Body of pancreas (tissue), 4 donors: ENCODE measurements at regions not wholly inside any gene's neighbourhood (a gene's known extent, or its start where the extent isn't known, plus 50 kb on each side); places are given as distances from the start of the nearest gene placed in this dataset.
A peak's percentile ranks its signal among the peaks of the same experiment; 100 is the strongest.

Experiments used
- ATAC-seq: fragments of 150-250 bp; one replicate; pipeline ENCODE4 v1.9.1; 2016
- DNase-seq, 4 donors: peaks; one replicate each; pipeline ENCODE4 v3.0.0-alpha.2; 2019
- H3K27ac ChIP-seq, 4 donors: fragments of 200-600 bp; sonication (generic); 1 replicate in 3 of 4; 2 replicates in 1 of 4; pipeline versions ENCODE4 v1.5.1 to v1.6.1; 2016 to 2019; ENCODE audit warnings: mild to moderate bottlenecking in 1 of 4, mixed read lengths in 1 of 4, moderate library complexity in 1 of 4
- H3K27me3 ChIP-seq, 2 donors: fragments of 200-600 bp; sonication (generic); one replicate each; pipeline ENCODE4 v1.6.0; 2016; ENCODE audit warnings: mild to moderate bottlenecking in 1 of 2
- H3K36me3 ChIP-seq, 2 donors: fragments of 200-600 bp; sonication (generic); replicated peaks in 1 of 2; 2 replicates each; pipeline ENCODE4 v1.5.1; 2016; ENCODE audit warnings: low read depth in 2 of 2; ENCODE audit not compliant: insufficient read depth in 1 of 2
- H3K4me1 ChIP-seq: fragments of 200-600 bp; sonication (generic); one replicate; pipeline ENCODE4 v1.6.0; 2016
- H3K4me3 ChIP-seq, 2 donors: fragments of 200-600 bp; sonication (generic); 1 replicate in 1 of 2; 2 replicates in 1 of 2; pipeline ENCODE4 v1.5.1; 2016 to 2019
- H3K9me3 ChIP-seq, 3 donors: fragments of 200-600 bp; sonication (generic); 1 replicate in 2 of 3; 2 replicates in 1 of 3; pipeline ENCODE4 v1.5.1; 2016
- POLR2A ChIP-seq, 3 donors: fragments of 450-650 bp; IDR thresholded peaks; one replicate each; pipeline ENCODE4 v1.6.1; 2016; ENCODE audit warnings: antibody characterized with exemption in 3 of 3, mild to moderate bottlenecking in 2 of 3
- WGBS, 2 donors: methylation state at CpG; one replicate each; pipeline ENCODE4 v1.1.5; 2017; 5-methylcytosine and 5-hydroxymethylcytosine counted together
- intact Hi-C: fragments of 100-400 bp; cut with DNase I; formaldehyde crosslinking; loops from one replicate; pipeline ENCODE4 v1.15.1; 2023
- TF ChIP-seq, protein P1 (sequence below), 7 experiments: fragments of 450-650 bp in 4 of 7; fragments of 200-600 bp in 3 of 7; sonication (generic) in 3 of 7; IDR thresholded peaks; one replicate each; pipeline ENCODE4 v1.5.1; 2016 to 2019; ENCODE audit warnings: antibody characterized with exemption in 7 of 7

GRCh38 chr1:20432341-20432740 lies 53.7 kb downstream of the CAMK2N1 start:
- Histone ChIP-seq H3K36me3 (no peaks in the 10 kb centered on the region), H3K4me3 (no peak overlapping the region), H3K9me3 (no peaks in the 10 kb centered on the region), H3K27ac (no peak overlapping the region), H3K4me1 (no peaks in the 10 kb centered on the region), H3K27me3 (no peaks in the 10 kb centered on the region)
- intact Hi-C loops, result no loop called here
- 75% methylated on average over 4 of the region's 4 CpGs for WGBS, 2 donors
- ATAC-seq, result no peak
- TF ChIP-seq POLR2A (IDR thresholded peaks at IDR 0.05), result no peak
- TF ChIP-seq, protein P1, sequence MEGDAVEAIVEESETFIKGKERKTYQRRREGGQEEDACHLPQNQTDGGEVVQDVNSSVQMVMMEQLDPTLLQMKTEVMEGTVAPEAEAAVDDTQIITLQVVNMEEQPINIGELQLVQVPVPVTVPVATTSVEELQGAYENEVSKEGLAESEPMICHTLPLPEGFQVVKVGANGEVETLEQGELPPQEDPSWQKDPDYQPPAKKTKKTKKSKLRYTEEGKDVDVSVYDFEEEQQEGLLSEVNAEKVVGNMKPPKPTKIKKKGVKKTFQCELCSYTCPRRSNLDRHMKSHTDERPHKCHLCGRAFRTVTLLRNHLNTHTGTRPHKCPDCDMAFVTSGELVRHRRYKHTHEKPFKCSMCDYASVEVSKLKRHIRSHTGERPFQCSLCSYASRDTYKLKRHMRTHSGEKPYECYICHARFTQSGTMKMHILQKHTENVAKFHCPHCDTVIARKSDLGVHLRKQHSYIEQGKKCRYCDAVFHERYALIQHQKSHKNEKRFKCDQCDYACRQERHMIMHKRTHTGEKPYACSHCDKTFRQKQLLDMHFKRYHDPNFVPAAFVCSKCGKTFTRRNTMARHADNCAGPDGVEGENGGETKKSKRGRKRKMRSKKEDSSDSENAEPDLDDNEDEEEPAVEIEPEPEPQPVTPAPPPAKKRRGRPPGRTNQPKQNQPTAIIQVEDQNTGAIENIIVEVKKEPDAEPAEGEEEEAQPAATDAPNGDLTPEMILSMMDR (IDR thresholded peaks at IDR 0.05), result no peak
- DNase-seq, result no peak

DNA sequence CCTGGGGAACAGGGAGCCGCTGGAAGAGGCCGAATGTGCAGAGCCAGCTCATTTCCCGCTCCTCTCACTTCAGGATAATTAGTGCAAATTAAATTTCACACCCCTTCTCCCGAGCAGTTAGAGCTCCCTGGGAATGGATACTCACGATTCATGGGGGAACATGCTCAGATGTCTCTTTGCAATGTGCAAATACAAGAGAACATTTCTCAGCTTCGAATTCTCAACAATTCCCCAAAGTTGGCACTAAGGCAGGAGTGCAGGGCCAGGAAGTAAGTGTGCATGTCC lies 54.9 kb downstream of the CAMK2N1 start:
- Histone ChIP-seq H3K27ac (no peak overlapping the region), H3K4me3 (no peak overlapping the region), H3K9me3 (no peaks in the 10 kb centered on the region), H3K4me1 (no peaks in the 10 kb centered on the region), H3K36me3 (no peaks in the 10 kb centered on the region), H3K27me3 (no peaks in the 10 kb centered on the region)
- intact Hi-C loops, result no loop called here
- no peak for TF ChIP-seq POLR2A (IDR thresholded peaks at IDR 0.05)
- TF ChIP-seq, protein P1 (IDR thresholded peaks at IDR 0.05), result no peak
- WGBS, 2 donors, result 18 to 38% methylated on average over 6 of the region's 6 CpGs
- ATAC-seq, result no peak
- no peak for DNase-seq

DNA sequence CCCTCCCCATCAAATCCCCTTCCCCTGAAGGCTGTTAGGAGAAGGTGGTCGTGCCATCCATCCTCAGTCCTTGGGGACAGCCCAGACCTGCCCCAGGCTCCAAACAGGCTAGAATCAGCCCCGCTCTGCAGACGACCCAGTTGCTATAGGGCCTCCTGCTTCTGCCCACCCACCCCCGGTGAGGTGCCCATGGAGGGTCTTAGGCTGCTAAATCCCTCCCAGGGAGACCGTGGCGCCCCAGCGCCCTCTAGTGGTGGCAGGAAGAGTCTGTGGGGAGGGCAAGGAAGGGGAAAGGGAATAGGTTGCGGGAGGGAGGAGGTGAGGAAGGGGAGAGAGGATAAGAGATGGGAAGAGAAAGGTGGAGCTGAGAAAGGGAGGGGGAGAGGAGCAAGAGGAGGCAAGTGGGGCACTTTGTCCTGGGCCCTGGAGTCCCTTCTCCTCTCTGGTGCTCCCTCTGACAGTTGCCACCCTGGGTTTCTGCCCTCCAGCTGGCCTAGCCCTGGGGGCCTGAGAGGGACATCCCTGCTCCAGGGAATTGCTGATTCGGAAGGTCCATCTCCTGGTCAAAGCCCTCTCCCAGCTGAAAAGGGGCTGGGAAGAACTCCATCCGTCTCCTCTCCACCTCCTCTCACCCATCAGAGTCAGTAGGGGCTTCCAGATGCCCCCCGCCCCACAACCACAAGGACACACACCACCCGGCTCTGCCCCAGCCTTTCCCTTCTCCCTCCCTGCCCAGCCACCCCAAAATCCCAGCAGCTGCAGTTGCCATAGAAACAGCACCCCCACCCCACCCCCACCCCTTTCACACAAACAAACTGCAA lies 55.4 kb downstream of the CAMK2N1 start:
- no peak for TF ChIP-seq POLR2A (IDR thresholded peaks at IDR 0.05)
- TF ChIP-seq, protein P1 (IDR thresholded peaks at IDR 0.05), result peak in 6 of 7 experiments; percentile 9 to 46 (median 34)
- intact Hi-C loops, result no loop called here
- Histone ChIP-seq H3K27me3 (no peaks in the 10 kb centered on the region), H3K4me1 (no peaks in the 10 kb centered on the region), H3K27ac (no peak overlapping the region), H3K9me3 (no peaks in the 10 kb centered on the region), H3K4me3 (no peak overlapping the region), H3K36me3 (no peaks in the 10 kb centered on the region)
- ATAC-seq (no peak), DNase-seq (peak in 1 of 4 donors; percentile 15)
- WGBS, 2 donors, result 23 to 25% methylated on average over 11 to 12 of the region's 12 CpGs

GRCh38 chr1:20429296-20429695 lies 56.7 kb downstream of the CAMK2N1 start:
- Histone ChIP-seq H3K27ac (no peak overlapping the region), H3K9me3 (no peaks in the 10 kb centered on the region), H3K4me3 (no peak overlapping the region), H3K4me1 (no peaks in the 10 kb centered on the region), H3K36me3 (no peaks in the 10 kb centered on the region), H3K27me3 (no peaks in the 10 kb centered on the region)
- TF ChIP-seq, protein P1 (IDR thresholded peaks at IDR 0.05), result no peak
- TF ChIP-seq POLR2A (IDR thresholded peaks at IDR 0.05), result no peak
- intact Hi-C loops, result no loop called here
- WGBS, 2 donors, result 35 to 41% methylated on average over 6 of the region's 6 CpGs
- DNase-seq (no peak), ATAC-seq (no peak)

GRCh38 chr1:20428841-20429240 lies 57.2 kb downstream of the CAMK2N1 start:
- TF ChIP-seq POLR2A (IDR thresholded peaks at IDR 0.05), result no peak
- TF ChIP-seq, protein P1 (IDR thresholded peaks at IDR 0.05), result no peak
- Histone ChIP-seq H3K27me3 (no peaks in the 10 kb centered on the region), H3K27ac (no peak overlapping the region), H3K4me3 (no peak overlapping the region), H3K4me1 (no peaks in the 10 kb centered on the region), H3K36me3 (no peaks in the 10 kb centered on the region), H3K9me3 (no peaks in the 10 kb centered on the region)
- DNase-seq, result no peak
- no peak for ATAC-seq
- 55 to 61% methylated on average over 4 to 6 of the region's 6 CpGs for WGBS, 2 donors
- intact Hi-C loops, result no loop called here
